Thyroid gland (tissue), 4 donors: ENCODE measurements at regions not wholly inside any gene's neighbourhood (a gene's known extent, or its start where the extent isn't known, plus 50 kb on each side); places are given as distances from the start of the nearest gene placed in this dataset.
"Not testable (repeated sequence)": the region's sequence is repeated elsewhere in the genome, so short reads cannot be mapped to it uniquely, and the experiment has no call there.

Source experiments
- CTCF ChIP-seq, 6 experiments: fragments of 200-600 bp in 3 of 6; fragments of 450-650 bp in 3 of 6; sonication (generic) in 3 of 6; IDR thresholded peaks; one replicate each; pipeline ENCODE4 v1.5.1; 2016 to 2019; ENCODE audit warnings: antibody characterized with exemption in 6 of 6, mild to moderate bottlenecking in 2 of 6, inconsistent platforms in 1 of 6, moderate library complexity in 1 of 6
- POLR2A ChIP-seq, 2 donors: fragments of 450-650 bp; IDR thresholded peaks; one replicate each; pipeline ENCODE4 v1.6.1; 2017; ENCODE audit warnings: antibody characterized with exemption in 2 of 2, mild to moderate bottlenecking in 2 of 2, moderate library complexity in 1 of 2

DNA sequence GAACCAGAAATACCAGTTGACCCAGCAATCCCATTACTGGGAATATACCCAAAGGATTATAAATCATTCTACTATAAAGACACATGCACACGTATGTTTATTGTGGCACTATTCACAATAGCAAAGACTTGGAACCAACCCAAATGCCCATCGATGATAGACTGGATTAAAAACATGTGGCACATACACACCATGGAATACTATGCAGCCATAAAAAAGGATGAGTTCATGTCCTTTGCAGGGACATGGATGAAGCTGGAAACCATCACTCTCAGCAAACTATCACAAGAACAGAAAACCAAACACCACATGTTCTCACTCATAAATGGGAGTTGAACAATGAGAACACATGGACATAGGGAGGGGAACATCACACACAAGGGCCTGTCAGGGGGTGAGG lies 86.2 kb upstream of the SETMAR start:
- not testable (repeated sequence) for TF ChIP-seq CTCF, POLR2A (IDR thresholded peaks at IDR 0.05)
